OCI-M2 (cell line): ENCODE measurements at regions not wholly inside any gene's neighbourhood (a gene's known extent, or its start where the extent isn't known, plus 50 kb on each side); places are given as distances from the start of the nearest gene placed in this dataset.

Source experiments
- DNase-seq: peaks from one replicate; lab custom pipeline; 2025; ENCODE audit not compliant: unreplicated experiment; lab: John Stamatoyannopoulos, UW

- no peak for DNase-seq
Measured at GRCh38 chr5:77846422-77847128, 70.4 kb upstream of the TBCA start.

GRCh38 chr5:77845324-77845646 is 69.1 kb upstream of the TBCA start:
- no peak for DNase-seq

- DNase-seq: no peak
Measured at GRCh38 chr5:77844623-77845323, 68.6 kb upstream of the TBCA start.

GRCh38 chr5:77844373-77844622 is 68.2 kb upstream of the TBCA start:
- no peak for DNase-seq

GRCh38 chr5:77843570-77844372 is 67.6 kb upstream of the TBCA start:
- no peak for DNase-seq

- no peak for DNase-seq
Measured at GRCh38 chr5:77842243-77842642, 66.1 kb upstream of the TBCA start.

- no peak for DNase-seq
Measured at GRCh38 chr5:77841616-77842015, 65.5 kb upstream of the TBCA start.

GRCh38 chr5:77840930-77841329 is 64.8 kb upstream of the TBCA start:
- DNase-seq: no peak

GRCh38 chr5:77839691-77840090 is 63.6 kb upstream of the TBCA start:
- no peak for DNase-seq

- DNase-seq: no peak
Measured at GRCh38 chr5:77832938-77833337, 56.8 kb upstream of the TBCA start.

- no peak for DNase-seq
Measured at GRCh38 chr5:77832166-77832770, 56.1 kb upstream of the TBCA start.

- DNase-seq: no peak
Measured at GRCh38 chr5:77828445-77828844, 52.3 kb upstream of the TBCA start.
